SKM-1 treated with dmso at 0.1 percent for 144 hours (cell line): ENCODE measurements at regions not wholly inside any gene's neighbourhood (a gene's known extent, or its start where the extent isn't known, plus 50 kb on each side); places are given as distances from the start of the nearest gene placed in this dataset.
"Not testable (repeated sequence)": the region's sequence is repeated elsewhere in the genome, so short reads cannot be mapped to it uniquely, and the experiment has no call there.

ENCODE experiments used
- DNase-seq: peaks from one replicate; lab custom pipeline; 2025; ENCODE audit not compliant: unreplicated experiment; lab: John Stamatoyannopoulos, UW

DNA sequence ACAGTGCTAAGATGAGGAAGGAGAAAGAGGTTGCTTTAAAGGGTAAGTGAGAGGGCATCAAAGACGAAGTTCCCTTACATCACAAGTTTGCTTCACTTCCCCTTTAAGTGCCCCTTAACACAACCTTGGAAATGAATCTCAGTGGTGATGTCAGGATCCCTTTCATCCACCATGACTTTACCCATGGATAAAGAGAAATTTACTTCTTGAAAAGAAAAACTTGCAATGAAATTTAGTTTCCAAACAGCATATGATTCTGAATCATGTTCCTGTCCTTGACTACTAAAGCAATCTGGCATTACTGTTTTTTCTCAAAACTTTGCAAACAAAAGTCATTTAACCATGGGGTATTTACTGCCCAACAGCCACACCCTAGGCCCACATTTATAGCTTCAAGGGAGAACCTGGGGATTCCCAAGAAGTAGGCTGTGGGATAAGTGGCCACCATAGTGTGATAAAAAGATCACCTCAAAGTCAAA lies 135.9 kb downstream of the ITGB8 start:
- DNase-seq: peak; percentile 94

- no peak for DNase-seq
Observed at GRCh38 chr7:20470082-20470481, 139.4 kb downstream of the ITGB8 start.

GRCh38 chr7:20470726-20471125 lies 140.0 kb downstream of the ITGB8 start:
- peak; percentile 86 for DNase-seq

DNA sequence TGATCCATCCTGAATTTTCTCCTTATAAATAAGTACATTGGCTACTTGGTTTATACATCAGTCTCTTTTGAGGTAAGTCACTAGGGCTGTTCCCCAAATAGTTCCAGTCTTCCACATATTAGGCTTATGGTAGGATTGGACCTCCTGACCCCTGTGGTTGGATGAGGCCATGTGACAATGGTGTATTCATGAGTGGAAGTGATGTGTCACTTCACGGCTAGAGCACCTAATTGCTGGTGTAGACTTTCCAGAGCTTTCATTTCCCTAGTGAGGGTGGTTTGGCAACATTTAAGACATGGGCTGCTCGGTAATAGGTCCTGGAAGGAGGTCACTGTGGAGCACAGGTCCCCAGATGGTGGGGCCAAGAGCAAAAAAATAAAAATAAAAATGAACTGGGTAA lies 141.2 kb upstream of the ABCB5 start:
- DNase-seq: no peak

- DNase-seq: no peak
Observed at GRCh38 chr7:20475756-20476155, 139.7 kb upstream of the ABCB5 start.

DNA sequence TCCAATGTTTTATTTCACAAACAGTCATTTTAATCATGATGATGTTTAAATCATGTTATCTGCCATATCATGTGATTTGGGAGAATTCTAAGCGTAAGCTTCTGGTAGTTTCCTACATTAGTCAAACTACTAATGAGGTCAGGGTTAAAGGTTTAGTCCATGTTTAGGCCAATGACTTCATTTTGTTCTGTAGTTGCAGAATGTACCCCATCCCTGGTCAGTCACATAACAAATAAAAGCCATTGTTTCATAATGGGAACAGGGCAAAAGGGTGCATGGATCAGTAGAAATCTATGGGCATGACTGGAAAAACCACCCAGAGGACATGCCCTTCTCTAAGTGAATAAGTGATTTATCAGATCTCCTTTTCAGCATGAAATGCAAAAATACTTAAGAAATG lies 138.4 kb upstream of the ABCB5 start:
- DNase-seq: no peak

DNA sequence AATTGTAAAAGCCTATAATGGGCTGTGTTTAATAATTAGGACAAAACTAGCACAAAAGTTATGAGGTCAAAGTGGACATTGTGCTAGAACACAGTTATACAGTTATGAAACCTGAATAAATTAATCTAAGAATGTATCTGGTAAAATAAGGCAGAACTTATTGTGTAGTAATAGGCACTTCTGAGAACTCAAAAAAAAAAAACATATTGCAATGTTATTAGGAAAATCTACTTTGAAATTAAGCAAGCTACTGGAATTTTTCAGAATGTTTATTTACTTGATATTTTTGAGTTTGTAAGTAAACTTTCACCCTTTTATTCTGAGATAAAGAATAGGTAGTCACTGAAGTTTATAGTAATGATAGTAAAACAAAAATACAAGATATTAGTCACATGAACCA lies 135.8 kb upstream of the ABCB5 start:
- no peak for DNase-seq

DNA sequence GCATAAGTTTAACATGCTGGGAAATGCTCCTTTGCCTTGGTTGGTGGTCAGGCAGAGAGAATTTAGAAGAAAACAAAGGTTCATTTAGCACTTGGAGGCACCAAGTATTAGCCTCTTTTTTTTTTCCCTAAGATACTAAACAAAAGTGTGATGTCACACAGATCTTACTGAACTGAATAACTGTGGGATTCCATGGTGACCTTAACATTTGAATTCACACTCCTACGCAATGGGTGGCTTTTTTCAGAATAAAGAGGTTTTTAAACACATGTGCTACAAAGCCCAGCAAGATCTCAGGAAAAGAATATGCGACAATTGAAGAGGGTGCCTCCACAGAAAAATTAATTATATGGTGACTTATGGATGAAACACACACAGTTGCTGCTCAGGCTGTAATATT lies 133.4 kb upstream of the ABCB5 start:
- no peak for DNase-seq

GRCh38 chr7:20484356-20484755 lies 131.1 kb upstream of the ABCB5 start:
- DNase-seq: no peak

DNA sequence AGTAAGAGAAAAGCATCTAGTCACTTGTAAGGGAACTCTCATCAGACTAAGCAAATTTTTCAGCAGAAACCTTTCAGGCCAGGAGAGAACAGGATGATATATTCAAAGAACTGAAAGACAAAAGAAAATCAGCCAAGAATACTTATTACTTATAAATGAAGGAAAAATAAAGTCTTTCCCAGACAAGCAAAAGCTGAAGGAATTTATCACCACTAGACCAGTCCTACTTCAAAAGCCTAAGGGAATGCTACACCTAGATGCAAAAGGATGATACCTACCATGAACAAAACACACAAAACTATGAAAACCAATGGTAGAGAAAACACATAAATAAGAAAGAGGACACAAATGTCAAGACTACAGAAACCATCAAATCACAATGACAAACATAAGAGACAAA lies 126.6 kb upstream of the ABCB5 start:
- DNase-seq: no peak

DNA sequence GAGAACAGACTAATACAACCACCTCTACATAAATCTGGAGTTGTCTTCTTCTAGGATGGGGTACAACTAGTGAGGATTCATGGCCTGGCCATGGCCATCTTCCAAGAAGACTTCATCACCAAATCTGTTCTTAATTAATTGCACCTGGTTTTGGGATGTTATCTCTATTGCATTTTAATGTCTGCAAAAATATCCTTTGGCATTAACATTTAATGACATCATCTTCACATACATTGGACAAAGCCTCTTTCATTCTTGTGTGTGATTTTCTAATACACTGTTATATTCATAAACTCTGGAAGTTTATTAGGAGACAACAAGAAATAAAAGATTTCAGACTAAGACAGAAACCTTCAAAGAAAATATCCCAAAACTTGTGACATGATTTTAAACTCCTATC lies 124.2 kb upstream of the ABCB5 start:
- DNase-seq: no peak

DNA sequence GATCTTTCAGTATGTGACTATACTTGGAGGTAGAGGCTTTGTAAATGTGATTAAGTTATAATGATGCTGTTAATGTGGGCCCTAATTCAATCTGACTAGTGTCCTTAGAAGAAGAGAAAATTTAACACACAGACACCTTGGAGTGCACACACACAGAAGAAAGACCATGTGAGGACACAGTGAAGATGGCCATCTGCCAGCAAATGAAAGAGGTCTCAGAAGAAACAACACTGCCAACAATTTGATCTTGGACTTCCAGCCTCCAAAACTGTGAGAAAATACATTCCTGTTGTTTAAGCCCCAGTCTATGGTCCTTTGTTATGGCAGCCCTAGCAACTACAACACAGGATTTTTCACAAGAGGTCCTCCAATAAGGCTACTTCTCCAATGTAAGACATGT lies 120.9 kb upstream of the ABCB5 start:
- DNase-seq: no peak

DNA sequence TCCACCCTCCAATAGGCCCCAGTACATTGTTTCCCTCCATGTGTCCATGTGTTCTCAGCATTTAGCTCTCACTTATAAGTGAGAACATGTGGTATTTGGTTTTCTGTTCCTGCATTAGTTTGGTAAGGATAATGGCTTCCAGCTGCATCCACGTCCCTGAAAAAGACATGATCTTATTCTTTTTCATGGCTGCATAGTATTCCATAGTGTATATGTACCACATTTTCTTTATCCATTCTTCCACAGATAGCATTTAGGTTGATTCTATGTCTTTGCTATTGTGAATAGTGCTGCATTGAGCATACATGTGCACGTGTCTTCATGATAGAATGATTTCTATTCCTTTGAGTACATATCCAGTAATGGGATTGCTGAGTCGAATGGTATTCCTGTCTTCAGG lies 114.0 kb upstream of the ABCB5 start:
- DNase-seq: not testable (repeated sequence)

DNA sequence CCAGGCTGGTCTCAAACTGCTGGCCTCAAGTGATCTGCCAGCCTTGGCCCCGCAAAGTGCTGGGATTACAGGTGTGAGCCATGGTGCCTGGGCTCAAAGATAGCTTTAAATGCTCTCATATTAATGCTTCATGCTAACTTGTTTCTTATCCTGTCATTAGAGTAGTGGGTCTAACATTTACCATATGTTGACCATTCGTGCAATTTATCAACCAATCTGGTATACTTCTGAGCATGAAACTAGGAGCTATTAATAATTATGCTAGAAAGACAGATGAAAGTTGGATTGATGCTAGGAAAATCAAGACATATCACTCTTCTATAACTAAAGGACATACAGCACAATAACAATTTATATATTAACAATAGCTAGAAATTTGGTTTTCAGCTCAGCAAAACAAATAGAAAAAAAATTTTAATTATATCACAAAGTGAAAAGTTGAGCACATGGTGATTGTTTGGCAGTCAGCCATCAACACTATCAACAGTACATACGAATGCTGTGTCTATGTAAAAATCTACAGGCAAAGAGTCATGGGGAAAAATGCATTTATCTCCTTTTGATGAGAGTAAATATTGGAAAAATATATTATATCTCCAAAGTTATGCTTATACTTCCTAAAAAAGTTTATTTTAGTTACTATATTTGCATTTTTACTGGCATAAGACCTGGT lies 112.1 kb upstream of the ABCB5 start:
- no peak for DNase-seq

DNA sequence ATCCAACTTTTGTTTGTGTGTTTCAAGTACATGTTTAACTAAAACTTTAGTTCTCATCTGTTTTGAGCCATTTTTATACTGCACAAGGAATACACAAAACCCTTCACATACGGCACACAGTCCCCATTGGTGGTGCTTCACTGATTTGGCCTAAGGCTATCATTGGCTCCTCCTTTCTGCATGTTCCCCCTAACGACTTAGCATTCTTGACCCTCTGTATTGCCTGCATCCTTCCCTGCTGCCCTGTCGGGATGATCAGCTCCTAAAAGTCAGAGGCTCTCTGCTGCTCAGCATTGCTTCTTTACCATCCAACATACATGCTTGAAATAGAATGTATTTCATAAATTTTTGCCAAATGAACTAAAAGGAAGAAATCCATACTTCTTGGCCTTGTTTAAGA lies 111.4 kb upstream of the ABCB5 start:
- DNase-seq: no peak

DNA sequence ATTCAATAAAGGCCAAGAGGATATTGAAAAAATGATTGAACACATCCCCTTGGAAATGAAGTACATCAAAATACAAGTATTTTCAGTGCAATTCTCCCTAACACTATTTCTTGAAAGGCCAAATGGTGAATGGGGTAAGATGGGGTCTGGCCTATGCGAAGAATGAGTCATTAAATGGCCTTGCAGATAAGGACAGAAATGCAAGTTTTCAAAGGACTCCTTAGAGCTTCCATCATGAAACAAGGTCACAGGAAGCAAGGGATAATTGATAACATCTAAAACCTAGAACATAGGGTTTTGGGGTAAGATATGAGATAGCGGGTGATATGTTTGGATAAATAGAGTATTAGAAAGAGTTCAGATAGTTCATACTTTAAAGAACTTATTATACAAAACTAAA lies 109.3 kb upstream of the ABCB5 start:
- no peak for DNase-seq

DNA sequence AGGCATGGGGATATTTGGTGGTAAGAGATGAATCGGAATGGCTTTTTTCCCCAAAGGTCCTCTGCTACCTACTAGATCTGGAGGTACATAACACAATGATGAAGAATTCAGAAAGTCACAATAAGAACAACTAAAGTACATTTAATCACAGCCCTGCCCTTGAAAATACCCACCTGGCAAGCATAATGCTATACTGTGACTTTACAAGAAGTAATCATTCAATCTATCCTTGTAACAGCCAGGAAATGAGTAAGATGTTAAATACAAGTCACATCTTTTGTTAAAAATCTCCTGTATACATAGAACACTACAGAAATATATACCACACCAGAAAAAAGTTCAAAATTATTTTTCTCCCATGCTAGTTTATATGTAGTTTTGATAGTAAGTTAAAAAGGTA lies 108.3 kb upstream of the ABCB5 start:
- DNase-seq: no peak

- DNase-seq: peak; percentile 76
Observed at GRCh38 chr7:20508109-20508508, 107.4 kb upstream of the ABCB5 start.

DNA sequence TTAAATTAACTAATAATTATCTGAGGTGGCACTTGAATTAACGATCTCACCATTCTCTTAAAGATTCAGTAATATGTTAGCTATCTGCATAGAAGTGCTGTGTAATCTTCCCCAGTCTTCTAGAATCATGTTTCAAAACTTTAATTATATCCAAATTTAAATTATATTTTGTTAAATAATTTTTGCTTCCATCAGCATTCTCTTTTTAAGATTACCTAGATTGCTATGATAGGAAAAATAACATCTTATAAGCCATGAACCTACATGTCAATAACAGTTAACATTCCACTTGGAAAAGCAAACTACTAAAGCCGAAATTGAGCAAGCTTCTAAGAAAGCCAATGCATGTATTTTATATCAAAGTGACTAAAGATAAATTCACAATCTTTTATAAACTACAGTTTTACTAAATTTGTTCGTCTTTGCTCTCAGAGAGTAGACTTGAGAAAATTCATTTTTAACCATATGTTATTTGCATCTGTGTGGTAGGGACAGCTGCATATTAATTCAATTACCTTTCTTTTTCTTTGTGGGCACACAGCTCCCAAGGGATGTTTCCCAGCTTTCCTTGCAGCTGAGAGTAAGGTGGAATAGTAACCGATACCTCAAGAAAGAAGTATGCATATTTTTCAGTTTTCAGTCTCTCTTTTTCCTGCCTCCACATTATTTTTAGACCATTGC lies 105.4 kb upstream of the ABCB5 start:
- no peak for DNase-seq

DNA sequence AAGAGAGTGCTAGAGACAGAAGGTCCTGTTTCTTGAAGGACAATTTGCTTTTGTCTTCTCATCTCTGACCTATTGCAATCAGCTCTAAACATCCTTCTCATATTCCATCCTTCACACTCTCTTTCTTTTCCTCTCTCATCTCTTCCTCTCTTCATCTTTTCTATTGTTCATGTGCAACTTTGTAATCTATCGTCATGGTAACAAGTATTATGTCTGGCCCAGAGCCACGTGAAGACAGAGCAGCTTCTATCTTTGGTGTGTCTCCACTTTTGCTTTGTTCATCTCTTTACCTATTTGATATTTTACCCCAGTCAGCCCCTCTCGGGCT lies 104.9 kb upstream of the ABCB5 start:
- DNase-seq: no peak

DNA sequence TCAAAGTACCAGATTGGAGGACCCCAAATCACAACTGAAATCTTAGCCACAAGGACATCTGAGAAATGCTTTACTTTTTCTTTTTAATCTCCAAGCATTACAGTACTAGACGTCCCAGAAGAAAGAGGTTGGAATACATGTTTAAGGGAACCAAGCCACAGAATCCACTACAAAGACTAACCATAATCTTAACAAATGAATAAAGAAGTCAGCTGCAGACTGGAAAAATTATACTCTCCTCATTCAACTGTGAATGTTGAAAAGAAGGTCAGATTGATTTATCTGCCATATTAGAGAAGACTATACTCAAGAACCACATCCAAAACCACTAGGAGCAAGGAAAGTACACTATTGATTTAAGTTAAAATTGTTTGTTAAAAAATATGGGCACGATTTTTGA lies 102.1 kb upstream of the ABCB5 start:
- no peak for DNase-seq

GRCh38 chr7:20513897-20514296 lies 101.6 kb upstream of the ABCB5 start:
- no peak for DNase-seq

DNA sequence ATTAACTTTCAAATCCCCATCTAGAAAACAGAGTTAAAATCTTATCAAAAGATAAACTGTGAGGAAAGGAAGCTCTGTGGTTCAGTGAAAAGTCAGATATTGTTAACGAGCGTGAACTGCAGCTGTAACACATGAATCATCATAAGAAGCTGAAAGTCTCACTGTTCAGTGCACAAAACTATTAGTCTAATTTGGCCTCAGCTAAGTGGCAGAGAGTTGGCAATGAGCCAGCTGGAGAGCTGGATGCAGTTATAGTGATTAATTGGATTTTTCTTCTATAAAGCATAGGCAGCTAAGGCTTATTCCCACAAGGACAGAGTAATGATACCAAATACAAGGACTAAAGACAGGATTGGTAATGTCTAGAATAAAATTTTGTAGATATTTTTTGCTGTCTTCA lies 101.1 kb upstream of the ABCB5 start:
- DNase-seq: no peak
